Small intestine (tissue), 7 donors: ENCODE measurements at regions not wholly inside any gene's neighbourhood (a gene's known extent, or its start where the extent isn't known, plus 50 kb on each side); places are given as distances from the start of the nearest gene placed in this dataset.
A peak's percentile ranks its signal among the peaks of the same experiment; 100 is the strongest.
"Not testable (repeated sequence)": the region's sequence is repeated elsewhere in the genome, so short reads cannot be mapped to it uniquely, and the experiment has no call there.

Experiments used
- DNase-seq, 2 donors: peaks; one replicate each; pipeline versions ENCODE4 v3.0.0 to v3.0.0-alpha.2; 2013
- FAIRE-seq: peaks from 2 replicates; lab custom pipeline; 2012; peaks lifted over from hg19 to GRCh38; lab: Jason Lieb, UNC
- H3K27ac ChIP-seq, 3 donors: one replicate each; pipeline ENCODE4 v1.5.1; 2013; ENCODE audit warnings: low read length in 2 of 3, mild to moderate bottlenecking in 2 of 3, control low read depth in 1 of 3, inconsistent platforms in 1 of 3, low read depth in 1 of 3, moderate library complexity in 1 of 3
- H3K27me3 ChIP-seq, 3 donors: one replicate each; pipeline ENCODE4 v1.6.1; 2013; ENCODE audit warnings: low read length in 3 of 3, inconsistent platforms in 1 of 3; ENCODE audit not compliant: control insufficient read depth in 3 of 3, insufficient read depth in 3 of 3
- H3K36me3 ChIP-seq, 3 donors: one replicate each; pipeline ENCODE4 v1.6.1; 2013; ENCODE audit warnings: low read length in 3 of 3, inconsistent platforms in 1 of 3, low read depth in 1 of 3, mild to moderate bottlenecking in 1 of 3, moderate library complexity in 1 of 3; ENCODE audit not compliant: control insufficient read depth in 3 of 3, insufficient read depth in 2 of 3
- H3K4me1 ChIP-seq, 3 donors: one replicate each; pipeline ENCODE4 v1.6.1; 2013; ENCODE audit warnings: low read length in 2 of 3, inconsistent platforms in 1 of 3, low read depth in 1 of 3, mild to moderate bottlenecking in 1 of 3, moderate library complexity in 1 of 3; ENCODE audit not compliant: control insufficient read depth in 3 of 3, insufficient read depth in 2 of 3
- H3K4me3 ChIP-seq, 3 donors: one replicate each; pipeline ENCODE4 v1.5.1; 2013; ENCODE audit warnings: low read length in 3 of 3, control low read depth in 1 of 3, inconsistent platforms in 1 of 3, low read depth in 1 of 3, mild to moderate bottlenecking in 1 of 3, moderate library complexity in 1 of 3
- H3K9me3 ChIP-seq, 2 donors: one replicate each; pipeline ENCODE4 v1.6.1; 2013; ENCODE audit warnings: low read depth in 1 of 2, low read length in 1 of 2; ENCODE audit not compliant: control insufficient read depth in 2 of 2, insufficient read depth in 1 of 2
- WGBS, 3 donors: extraction: QIAGEN DNeasy Blood & Tissue Kit; methylation state at CpG; one replicate each; pipeline ENCODE4 v1.1.7; 2013; 5-methylcytosine and 5-hydroxymethylcytosine counted together
- donor health status: healthy with polysubstance abuse.
- donor health status: control.
- donor health status: control.
- donor health status: Bipolar disorder and iron deficiency.
- donor health status: healthy.

DNA sequence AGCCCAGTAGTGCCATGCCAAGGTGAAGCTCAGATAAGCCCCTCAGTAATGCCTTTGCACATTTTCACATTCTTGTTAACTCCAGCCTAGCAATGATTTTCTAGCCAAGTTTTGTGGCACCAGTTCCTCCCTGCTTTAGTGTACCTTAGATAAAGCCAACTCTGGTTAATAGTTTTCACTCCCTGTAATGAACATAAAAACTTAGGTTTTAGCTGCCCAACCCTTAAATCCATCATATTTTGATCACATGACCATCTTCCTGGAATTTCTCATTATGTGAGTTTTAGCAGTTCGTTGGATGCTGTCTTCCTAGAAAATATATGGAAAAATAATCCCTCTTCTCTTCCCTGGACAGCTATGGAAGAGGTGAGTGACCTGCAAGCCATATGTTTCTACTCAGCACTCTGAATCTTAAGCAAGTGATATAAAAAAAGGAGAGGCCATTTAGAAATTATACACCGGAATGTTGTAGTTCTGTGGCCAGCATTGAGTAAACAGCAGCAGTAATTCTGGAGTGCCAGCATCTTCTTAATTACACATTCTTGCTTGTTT is 62.2 kb upstream of the P2RY1 start:
- FAIRE-seq = no peak
- 59 to 72% (median 62%) methylated on average over 2 of the region's 2 CpGs for WGBS, 3 donors

DNA sequence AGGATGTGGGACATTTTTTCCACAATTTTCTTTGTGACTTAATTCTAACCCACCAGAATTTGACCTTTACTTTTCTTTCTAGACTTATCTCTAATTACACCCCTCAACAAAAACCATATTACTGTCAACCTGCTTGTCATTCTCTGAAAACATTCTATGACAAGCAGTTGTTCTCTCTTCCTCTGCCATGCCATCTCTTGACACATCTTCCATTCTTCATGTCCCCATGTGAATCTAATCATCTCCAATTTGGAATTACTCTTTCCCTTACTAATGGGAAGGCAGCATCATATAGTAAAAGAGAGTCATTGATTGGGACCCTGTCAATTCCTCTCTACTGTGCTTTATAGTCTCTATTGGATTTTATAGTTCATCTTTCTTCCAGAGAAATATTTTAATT is 61.3 kb upstream of the P2RY1 start:
- FAIRE-seq (no peak), DNase-seq (no peak)
- H3K27me3 ChIP-seq = no peaks in the 10 kb centered on the region
- H3K36me3 ChIP-seq = no peaks in the 10 kb centered on the region
- no peak overlapping the region for H3K4me3 ChIP-seq
- H3K27ac ChIP-seq = no peak overlapping the region
- H3K9me3 ChIP-seq = no peaks in the 10 kb centered on the region
- H3K4me1 ChIP-seq = no peaks in the 10 kb centered on the region

More for the DNA sequence above, 62.2 kb upstream of the P2RY1 start:
- DNase-seq = peak in 1 of 2 donors; percentile 14
- Histone ChIP-seq H3K4me1 (no peaks in the 10 kb centered on the region), H3K36me3 (no peaks in the 10 kb centered on the region), H3K27me3 (no peaks in the 10 kb centered on the region), H3K9me3 (no peaks in the 10 kb centered on the region), H3K27ac (no peak overlapping the region), H3K4me3 (no peak overlapping the region)

DNA sequence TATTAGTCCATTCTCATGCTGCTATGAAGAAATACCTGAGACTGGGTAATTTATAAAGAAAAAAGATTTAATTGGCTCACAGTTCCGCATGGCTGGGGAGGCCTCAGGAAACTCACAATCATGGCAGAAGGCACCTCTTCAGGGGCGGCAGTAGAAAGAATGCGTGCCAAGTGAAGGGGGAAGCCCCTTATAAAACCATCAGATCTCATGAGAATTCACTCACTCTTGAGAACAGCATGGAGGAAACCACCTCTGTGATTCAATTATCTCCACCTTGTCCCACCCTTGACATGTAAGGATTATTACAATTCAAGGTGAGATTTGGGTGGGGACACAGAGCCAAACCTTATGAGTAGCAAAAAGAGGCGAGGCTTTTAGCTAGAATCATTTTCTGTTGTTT is 60.7 kb upstream of the P2RY1 start:
- H3K27me3 ChIP-seq, H3K27ac ChIP-seq, H3K4me3 ChIP-seq, H3K36me3 ChIP-seq, DNase-seq, FAIRE-seq, H3K9me3 ChIP-seq, H3K4me1 ChIP-seq: not testable (repeated sequence)
- WGBS, 3 donors = 89 to 96% (median 95%) methylated on average over 4 of the region's 4 CpGs

DNA sequence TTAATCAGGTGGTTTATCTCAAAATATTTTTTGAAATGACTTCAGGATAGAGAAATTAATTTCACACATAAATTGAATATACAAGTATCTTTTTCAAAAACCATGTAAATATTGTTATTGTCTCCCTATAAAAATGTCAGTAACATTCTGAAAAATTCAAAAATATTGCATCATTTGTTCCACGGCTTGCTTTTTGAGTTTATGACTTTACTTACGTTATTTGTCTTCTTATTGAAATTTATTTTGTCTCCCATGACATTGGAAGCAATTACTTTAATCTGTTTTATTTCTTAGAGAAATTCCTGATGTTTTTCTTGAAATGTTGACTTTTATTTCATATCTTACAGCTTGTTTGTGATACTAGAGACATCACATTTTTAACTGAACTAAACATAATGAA is 56.9 kb upstream of the P2RY1 start:
- H3K27ac ChIP-seq = no peak overlapping the region
- WGBS, 3 donors = 82 to 93% (median 91%) methylated on average over 2 of the region's 2 CpGs
- H3K9me3 ChIP-seq = no peaks in the 10 kb centered on the region
- no peak overlapping the region for H3K4me3 ChIP-seq
- no peaks in the 10 kb centered on the region for H3K36me3 ChIP-seq
- no peak for FAIRE-seq
- DNase-seq = no peak
- H3K4me1 ChIP-seq = no peaks in the 10 kb centered on the region
- H3K27me3 ChIP-seq = no peaks in the 10 kb centered on the region

DNA sequence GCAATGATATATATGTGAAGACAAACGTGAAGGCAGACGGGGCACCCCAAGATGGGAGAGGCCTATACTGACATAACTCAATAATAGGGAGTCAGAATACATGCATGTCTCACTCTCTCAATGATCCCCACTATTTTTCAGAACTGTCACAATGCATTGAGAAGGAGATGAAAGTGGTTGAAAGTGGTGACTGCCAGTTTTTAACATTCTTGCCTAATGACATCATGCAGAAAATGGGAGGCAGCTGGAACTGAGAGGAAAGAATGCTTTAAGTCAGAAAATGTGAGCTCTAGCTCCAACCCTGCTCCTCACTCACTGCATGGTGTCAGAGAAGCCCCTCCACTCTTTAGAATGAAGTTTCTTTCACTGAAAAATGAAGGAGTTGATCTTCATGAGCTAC is 55.3 kb upstream of the P2RY1 start:
- no peaks in the 10 kb centered on the region for H3K9me3 ChIP-seq
- H3K27me3 ChIP-seq = no peaks in the 10 kb centered on the region
- FAIRE-seq = no peak
- no peak overlapping the region for H3K4me3 ChIP-seq
- no peaks in the 10 kb centered on the region for H3K4me1 ChIP-seq
- no peak for DNase-seq
- no peaks in the 10 kb centered on the region for H3K36me3 ChIP-seq
- 56 to 75% (median 60%) methylated on average over 2 of the region's 2 CpGs for WGBS, 3 donors
- H3K27ac ChIP-seq = no peak overlapping the region

DNA sequence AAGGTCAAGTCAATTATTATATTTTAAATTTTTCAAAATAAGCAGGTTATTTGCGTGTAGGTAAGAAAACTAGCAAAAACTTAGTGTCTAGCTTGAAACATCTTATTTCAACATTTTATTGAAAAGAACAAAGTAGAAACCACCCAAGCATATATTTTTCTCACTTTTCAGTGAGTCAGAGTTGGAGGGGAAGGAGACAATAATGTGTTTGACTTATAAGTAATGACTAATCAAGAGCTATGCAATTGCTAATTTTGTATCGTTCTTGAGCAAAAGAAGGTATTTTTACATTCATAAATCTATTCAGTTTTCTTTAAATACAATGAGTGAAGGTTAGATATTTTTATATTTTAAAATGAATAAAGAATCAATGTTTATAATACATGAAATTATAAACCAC is 54.4 kb upstream of the P2RY1 start:
- Histone ChIP-seq H3K36me3 (no peaks in the 10 kb centered on the region), H3K27ac (no peak overlapping the region), H3K4me3 (no peak overlapping the region), H3K9me3 (peaks cover 0 to 8% of the 10 kb centered on the region in 2 donors), H3K4me1 (no peaks in the 10 kb centered on the region), H3K27me3 (no peaks in the 10 kb centered on the region)
- FAIRE-seq (no peak), DNase-seq (no peak)
- WGBS, 3 donors = 90 to 93% (median 92%) methylated on average over 2 of the region's 2 CpGs

DNA sequence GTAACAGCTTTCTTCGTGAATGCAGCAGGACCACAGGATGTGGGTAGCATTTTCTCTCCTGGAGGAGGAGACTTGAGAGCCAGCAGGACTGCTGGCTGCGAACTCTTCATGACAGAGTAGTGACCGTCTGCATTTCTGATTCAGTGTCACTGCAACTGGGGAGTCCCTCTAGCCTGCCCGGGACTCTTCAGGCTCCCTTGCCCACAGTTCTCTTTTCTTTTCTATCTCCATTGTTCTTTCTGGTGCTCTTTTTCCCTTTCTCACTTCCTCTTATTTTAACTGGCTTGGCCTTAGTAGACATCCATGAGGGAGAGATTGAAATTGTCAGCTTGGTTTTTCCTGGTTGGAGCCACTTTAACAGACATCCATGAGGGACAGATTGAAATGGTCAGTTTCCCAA is 49.9 kb upstream of the P2RY1 start:
- H3K9me3 ChIP-seq = peaks cover 0 to 25% of the 10 kb centered on the region in 2 donors
- no peak for FAIRE-seq
- no peak for DNase-seq
- 85 to 90% (median 87%) methylated on average over 4 of the region's 4 CpGs for WGBS, 3 donors
- no peaks in the 10 kb centered on the region for H3K36me3 ChIP-seq
- no peak overlapping the region for H3K27ac ChIP-seq
- no peaks in the 10 kb centered on the region for H3K4me1 ChIP-seq
- H3K4me3 ChIP-seq = no peak overlapping the region
- H3K27me3 ChIP-seq = no peaks in the 10 kb centered on the region
